GM21576 (cell line): ENCODE measurements at regions not wholly inside any gene's neighbourhood (a gene's known extent, or its start where the extent isn't known, plus 50 kb on each side); places are given as distances from the start of the nearest gene placed in this dataset.
"Not testable (repeated sequence)": the region's sequence is repeated elsewhere in the genome, so short reads cannot be mapped to it uniquely, and the experiment has no call there.

Source experiments
- ATAC-seq: cut with Tn5 transposase; IDR thresholded peaks from one replicate; pipeline ENCODE4 v1.9.1; 2021; ENCODE audit warnings: mild to moderate bottlenecking, moderate library complexity; ENCODE audit not compliant: unreplicated experiment

DNA sequence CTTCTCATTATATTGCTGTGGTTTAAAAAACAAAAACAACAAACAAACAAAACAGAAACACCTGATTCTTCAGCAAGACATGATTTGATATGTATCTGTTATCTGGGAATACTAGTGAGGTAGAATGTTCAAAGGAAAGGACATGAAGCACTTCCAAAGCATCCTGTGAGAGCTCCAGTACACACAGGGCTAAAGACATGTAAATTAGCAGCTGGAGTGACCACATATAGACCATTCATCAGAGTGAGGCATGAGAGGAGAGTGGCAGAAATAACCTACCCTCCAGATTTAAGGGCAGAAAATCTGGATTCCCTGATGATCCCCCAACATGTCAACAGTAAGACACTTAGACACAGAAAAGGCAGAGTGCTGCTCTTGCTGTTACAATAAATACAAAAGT is 260.5 kb upstream of the CHRM3 start:
- ATAC-seq = no peak

DNA sequence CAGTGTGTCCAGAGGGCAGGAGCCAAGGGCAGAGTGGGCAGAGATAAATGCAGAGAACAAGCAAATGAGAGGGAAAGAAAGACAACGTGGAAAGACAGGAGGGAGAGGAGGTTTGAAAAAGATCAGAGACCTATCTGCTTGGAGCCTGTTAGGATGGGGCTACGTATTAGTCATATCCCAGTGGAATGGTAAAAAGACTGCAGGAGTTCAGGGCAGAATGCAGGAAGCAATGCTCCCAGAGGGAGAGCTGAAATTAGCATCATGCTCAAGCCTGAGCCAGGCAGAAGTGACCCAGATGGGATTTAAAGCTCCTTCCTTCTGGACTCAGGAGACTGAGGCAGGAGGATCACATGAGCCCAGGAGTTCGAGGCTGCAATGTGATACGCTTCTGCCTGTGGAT is 261.3 kb upstream of the CHRM3 start:
- ATAC-seq = no peak

DNA sequence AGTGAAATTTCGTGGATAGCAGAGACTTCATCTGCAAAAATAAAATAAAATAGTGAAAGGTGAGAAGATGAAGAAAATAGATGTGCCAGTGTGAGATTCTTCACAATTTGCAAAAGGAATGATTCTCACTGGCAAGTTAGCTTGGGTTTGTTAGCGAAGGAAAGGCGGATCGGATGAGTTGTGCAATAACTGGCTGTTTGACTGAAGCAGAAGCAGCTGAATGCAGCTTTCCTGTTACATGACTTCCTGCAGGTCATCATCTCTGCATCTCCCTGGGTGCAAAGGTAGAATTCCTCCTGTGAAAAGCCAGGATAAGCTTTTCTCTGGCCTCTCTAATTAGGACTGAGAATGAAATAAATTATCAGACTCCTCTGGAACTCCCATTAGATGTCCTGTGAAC is 263.1 kb upstream of the CHRM3 start:
- ATAC-seq = no peak

DNA sequence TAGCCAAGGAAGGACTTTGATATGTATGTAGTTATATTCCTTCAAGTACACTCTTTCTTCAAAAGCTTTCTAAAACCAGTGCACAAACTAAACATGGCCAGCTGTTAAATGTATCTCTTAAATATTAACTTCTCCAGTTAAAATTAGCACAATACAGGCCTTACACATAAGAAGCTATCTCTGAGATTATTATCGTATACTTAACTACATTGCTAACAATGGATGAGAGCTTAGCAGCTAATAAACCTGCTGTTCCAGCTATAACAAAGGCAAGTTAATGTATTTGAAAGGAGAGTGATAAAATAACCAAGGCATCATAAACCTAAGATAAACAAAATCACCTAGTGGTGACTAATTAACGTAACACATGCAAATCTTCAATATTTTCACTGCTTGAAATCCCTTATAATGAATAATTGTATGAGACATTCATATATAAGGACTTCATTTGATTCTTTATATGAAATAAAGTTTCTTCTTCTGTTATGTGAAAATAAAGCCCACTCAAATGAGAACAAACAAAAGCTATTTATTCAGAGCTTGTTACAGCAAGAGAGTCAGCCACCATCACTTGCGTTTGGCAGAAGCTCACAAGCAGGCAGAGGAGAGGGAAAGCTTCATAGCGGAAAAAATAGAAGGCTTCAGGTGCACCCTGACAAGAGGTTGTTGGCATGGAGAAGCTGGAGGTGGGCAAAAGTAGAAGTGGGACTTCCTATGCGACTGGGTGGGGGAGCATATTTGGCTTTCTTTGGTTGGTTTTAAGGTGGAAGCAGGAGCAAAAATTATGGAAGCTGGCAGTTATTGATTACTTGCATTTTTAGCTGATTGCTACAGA is 274.1 kb upstream of the CHRM3 start:
- no peak for ATAC-seq

DNA sequence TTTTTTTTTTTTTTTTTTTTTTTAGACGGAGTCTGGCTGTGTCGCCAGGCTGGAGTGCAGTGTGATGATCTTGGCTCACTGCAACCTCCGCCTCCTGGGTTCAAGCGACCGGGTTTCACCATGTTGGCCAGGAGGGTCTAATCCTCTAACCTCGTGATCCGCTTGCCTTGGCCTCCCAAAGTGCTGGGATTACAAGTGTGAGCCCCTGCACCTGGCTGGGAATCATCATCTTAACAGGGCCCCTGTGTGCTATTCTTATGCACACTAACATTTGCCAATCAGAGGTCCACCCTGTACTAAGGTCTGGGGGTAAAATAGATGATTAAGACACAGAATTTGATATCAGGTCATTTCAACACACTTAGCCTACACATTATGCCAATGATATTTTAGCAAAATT is 278.7 kb upstream of the CHRM3 start:
- no peak for ATAC-seq

DNA sequence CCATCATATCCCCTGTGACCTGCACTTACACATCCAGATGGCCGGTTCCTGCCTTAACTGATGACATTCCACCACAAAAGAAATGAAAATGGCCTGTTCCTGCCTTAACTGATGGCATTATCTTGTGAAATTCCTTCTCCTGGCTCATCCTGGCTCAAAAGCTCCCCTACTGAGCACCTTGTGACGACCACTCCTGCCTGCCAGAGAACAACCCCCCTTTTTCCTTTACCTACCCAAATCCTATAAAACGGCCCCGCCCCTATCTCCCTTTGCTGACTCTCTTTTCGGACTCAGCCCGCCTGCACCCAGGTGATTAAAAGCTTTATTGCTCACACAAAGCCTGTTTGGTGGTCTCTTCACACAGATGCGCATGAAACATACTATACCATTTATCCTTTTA is 279.7 kb upstream of the CHRM3 start:
- not testable (repeated sequence) for ATAC-seq

DNA sequence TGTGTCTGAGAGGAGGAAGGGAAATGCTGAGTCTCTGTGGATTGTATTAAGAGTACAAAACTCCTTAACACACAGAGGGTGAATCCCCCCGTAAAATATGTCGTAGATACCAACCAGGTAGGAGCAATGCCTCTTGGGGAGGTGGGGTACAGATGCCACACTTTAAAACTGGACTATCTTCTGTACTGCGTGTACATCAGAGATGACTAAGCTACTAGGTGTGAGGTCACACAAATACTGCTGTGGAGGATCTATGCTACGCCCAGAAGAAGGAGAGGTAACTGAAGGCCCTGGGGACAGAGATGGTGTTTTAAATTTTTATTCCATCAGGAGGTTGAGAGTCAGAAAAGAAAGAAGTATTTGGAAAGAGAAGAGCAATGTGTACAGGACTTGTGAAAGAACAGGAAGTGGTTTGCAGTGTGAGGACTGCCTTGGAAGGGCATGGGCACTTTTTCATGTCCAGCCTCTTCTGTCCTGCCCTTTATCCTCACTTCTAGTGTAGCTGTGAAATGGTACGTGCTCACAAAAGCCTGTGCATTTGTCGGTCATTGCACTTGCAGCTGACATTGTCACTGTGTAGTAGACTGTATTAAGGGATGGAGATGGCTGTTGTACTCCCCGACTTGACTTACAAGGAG is 287.8 kb upstream of the CHRM3 start:
- ATAC-seq = no peak

DNA sequence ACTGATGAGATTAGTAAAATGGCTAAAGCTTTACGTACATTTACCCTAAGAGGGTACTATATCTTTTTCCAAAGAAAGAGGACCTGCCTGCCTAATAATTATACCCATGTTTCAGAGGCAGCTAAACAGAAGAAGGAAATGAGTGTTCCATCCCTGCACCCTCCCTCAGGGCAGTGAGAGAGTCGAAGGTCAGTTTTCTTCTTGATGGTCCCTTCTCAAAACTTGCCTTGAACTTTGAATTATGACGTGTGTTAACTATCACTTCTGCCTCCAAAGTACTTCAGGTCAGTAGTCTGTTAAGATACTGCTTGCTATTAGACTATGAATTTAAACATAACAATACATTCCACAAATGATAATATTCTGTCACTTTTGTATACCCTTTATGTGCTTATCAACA is 294.8 kb upstream of the CHRM3 start:
- no peak for ATAC-seq

DNA sequence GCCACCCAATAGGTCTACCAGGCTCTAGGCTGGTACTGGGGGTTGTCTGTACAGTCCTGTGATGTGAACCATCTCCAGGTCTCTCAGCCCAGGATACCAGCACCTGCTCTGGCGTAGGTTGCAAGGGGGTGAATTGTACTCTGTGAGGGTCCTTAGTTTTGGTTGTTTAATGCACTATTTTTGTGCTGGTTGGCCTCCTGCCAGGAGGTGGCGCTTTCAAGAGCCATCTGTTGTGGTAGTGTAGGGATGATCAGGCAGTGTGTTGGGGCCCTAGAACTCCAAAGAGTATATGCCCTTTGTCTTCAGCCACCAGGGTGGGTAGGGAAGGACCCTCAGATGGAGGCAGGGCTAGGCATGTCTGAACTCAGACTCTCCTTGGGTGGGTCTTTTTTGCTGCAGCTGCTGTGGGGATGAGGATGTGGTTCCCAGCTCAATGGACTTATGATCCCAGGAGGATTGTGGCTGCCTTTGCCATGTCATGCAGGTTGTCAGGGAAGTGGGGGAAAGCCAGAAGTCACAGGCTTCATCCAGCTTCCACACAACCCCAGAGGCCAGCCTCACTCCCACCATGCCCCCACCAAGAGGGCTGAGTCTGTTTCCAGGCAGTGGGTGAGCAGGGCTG is 301.8 kb upstream of the CHRM3 start:
- no peak for ATAC-seq

DNA sequence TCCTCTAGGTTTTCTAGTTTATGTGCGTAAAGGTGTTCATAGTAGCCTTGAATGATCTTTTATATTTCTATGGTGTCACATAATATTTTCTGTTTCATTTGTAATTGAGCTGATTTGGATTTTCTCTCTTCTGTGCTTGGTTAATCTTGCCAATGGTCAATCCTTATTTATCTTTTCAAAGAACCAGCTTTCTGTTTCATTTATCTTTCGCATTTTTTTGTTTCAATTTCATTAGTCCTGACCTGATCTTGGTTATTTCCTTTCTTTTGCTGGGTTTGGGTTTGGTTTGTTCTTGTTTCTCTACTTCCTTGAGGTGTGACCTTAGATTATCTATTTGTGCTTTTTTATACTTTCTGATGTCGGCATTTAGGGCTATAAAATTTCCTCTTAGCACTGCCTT is 304.4 kb upstream of the CHRM3 start:
- not testable (repeated sequence) for ATAC-seq

DNA sequence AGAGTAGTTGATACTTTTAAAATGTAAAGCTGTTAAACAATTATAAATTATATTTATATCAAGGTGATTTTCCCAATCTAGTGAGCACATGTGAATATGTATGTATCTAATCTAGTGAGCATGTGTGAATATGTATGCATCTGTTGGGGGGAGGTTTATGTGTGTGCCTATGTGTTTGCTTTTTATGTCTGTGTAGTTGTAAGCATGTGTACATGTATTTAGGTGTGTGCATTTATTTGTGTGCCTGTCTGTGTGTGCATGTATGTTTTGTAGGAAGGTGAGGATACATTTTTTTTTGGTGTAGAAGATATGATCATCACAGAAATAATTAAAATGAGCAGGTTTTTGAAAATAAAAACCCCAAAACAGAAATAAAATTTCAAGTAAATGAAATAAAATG is 318.9 kb upstream of the CHRM3 start:
- ATAC-seq = no peak

DNA sequence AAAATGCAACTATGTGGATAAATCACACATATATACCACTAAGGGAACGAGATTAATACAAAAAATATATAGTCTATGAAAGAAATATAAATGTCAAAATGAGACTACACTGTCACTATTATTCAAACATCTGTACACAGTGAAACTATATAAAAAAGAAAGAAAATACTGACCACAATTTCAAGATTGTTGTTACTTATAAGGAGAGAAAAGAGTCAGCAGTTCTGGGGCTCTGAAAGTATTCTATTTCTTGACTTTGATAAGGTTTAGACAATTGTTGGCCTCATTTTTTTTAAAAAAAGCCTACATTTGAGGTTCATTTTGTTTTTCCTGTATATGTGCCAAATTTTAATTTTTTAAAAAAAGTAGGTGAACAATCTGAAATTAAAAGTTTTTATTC is 319.3 kb upstream of the CHRM3 start:
- no peak for ATAC-seq

DNA sequence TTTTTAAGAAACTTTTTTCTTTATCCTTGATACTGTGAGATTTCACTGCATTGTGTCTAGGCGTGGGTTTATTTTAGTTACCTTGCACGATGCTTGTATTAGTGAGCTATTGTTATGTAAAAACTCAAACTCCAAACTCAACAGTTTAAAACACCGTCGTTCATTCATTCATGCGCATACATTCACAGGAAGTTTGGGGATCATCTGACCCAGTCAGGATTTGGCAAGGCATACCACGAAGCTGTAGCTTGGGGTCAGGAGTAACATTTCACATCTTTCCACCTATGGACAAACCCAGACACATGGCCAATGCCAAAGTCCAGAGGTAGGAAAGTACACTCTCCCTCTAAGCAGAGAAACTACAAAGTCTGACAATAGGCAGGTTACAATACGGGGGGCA is 324.6 kb upstream of the CHRM3 start:
- ATAC-seq = no peak

DNA sequence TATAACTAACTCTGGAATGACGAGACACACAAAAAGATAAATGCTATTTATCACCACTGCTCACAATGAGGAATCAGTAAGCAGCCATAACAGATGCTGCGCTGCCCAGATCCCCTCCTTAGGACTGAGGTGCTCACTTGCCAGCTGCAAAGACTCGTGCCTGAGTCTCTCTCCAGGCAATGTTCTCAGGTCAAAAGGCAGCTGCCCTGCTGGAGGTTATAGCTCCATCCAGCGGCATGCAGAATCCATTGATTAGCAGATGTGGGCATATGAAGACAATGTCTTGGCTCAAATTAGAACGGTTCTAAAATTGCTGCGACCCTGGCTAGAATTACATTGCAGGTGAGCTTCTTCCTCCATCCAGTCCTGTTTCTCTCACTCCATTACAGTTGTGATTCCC is 328.2 kb upstream of the CHRM3 start:
- ATAC-seq = no peak

DNA sequence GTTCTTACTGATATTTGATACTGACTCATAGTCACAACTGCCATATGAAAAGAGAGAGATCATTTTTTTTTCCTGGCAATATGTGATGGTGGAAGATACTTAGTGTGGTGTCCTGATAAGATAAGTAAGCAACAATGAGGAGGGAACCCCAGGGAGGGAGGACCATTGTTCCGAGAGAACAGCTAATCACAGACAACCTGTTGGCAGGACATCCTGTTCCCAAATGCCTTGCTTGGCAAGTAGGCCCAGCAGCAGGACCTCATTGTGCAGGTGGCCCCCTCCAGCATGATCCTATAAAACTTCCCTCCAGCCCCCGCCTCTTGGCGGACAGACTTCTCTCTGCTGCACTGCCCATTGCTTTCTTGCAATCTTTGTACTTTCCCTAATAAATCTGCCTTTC is 329.4 kb upstream of the CHRM3 start:
- no peak for ATAC-seq

DNA sequence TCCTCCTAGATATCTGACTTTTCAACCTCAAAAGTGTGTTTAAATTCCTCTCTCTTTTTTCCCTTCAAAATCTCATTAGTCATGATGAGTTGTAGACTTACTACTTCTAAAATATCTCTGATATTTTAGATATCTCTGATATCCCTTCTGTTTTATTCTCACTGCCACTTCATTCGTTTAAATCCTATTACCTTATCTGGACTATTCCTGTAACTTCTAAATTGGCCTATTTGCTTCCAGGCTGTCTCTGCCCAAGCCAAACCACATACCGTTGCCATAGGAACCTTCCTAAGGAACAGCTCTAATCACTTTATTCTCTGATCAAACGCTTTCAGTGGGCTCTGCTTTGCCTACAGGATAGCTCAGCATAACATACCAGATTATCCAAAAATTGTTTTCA is 333.1 kb upstream of the CHRM3 start:
- ATAC-seq = no peak

DNA sequence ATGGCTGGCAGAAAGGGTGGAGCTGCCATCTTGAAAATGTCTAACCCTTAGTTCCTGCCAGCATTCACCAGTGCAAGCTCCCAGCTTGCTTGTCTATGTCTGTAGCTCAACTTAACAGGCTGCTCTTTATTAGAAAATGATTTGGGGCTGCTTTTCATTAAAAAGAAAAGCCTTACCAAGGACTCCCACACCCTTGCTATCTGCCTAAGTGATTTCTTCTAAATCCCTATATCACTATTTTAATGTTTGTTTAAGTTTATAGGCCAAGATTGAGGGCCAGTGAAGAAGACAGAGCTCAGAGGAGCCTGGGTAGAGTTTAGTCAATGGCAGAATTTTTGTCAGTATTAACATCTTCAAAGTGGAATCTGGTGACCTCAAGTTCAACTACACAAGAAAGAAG is 336.8 kb upstream of the CHRM3 start:
- no peak for ATAC-seq

DNA sequence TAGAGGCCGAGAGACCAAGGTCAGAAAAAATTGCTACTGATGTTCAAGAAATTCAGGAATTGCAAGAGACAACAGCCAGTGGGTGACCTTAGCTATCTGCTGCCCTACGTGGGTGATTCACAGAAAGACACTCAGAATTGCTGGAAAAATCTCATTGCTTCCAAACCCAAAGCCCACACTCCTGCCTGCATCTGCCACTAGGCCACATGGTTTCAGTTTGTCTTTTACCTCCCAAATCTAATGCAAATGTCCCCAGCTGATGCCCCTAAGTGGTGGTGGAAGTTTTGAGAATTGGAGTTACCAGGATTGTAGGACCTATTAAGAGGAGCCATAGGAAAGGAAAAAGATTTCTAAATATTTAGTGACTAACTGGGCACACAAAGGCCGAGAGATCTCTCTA is 341.5 kb upstream of the CHRM3 start:
- ATAC-seq = no peak

DNA sequence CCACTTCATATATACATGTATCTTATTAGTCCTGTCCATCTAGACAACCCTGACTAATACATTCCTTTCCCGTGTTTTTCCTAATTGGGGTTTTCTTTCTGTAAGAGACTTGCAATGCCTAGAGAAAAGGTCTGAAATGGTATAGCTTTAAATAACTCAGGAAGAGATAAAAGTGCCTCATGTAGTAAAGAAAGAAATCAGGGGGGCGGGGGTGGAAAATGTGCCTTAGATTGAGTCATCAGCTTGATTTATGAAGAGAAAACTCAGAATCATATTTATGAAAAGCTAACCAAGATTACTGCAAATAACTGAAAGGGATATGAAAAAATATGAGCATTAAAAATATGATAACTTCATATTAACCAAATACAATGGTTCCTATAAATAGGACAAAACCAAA is 345.8 kb upstream of the CHRM3 start:
- no peak for ATAC-seq

DNA sequence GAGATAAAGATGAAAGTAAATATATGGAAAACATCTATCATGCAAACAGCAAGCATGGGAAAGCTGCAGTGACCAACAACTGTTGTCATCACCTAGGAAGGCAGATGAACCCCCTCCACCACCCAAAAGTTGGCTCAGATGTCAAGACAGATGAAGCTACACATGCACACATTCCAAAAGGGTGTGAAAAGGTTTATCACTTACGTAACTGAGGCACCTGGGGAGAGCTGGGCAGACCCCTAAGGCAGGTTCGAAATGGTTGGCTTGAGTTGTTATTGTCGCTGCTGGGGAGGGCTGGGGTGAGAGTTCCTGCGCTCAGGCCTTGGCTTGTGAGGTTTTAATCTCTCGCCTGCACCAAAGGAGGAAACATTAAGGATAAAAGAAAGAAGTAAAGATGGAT is 355.1 kb upstream of the CHRM3 start:
- ATAC-seq = no peak

DNA sequence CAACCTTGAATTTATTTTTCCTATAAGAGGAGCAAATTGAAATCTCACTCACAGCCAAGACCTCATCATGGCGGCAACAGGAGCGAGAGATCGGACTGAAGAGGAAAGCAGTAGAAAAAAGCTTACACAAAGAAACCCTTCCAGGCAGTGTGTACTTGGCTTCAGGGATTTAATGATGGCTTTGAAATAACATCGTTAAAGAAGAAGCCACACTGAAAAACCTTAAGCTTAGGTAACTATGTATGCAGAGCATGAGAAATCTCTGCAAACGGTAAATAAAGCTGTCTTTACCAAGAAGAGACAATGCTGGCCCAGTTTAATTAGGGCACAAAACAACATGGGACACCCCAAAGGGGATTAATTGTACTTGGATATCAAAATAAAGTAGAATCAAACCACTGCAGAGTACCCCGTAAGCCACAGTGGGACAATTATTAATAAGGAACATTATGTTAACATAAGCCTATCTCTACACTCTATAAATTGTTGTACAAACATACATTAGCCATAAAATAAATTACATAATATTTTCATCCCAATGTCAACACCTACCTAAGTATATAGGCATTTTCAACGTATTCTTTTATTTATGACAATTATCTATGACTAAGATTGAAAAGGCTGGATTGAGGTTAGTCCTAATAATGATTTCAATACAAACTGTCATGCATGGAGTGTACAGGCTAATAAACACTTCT is 360.2 kb upstream of the CHRM3 start:
- ATAC-seq = no peak

DNA sequence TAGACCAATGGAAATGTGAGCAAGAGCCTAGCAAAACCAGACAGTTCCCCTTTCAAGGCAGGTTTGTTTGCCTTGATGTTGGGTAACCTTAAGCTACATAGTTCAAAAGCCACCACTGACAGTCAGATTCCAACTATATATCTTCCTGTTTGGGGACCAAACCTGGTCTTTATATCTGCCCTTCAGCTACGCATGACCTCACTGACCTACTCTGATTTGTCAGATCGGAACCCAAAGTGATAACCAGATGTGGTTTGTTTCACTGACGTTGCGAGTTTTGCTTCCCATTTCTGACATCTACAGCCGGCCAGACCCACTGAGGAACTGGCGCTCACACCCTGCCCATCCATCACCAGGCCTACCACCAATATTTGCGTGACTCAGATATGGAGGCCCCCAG is 361.1 kb upstream of the CHRM3 start:
- no peak for ATAC-seq
